Type B pancreatic cell (in vitro differentiated cells): ENCODE measurements at regions not wholly inside any gene's neighbourhood (a gene's known extent, or its start where the extent isn't known, plus 50 kb on each side); places are given as distances from the start of the nearest gene placed in this dataset.

ENCODE experiments used
- DNase-seq: peaks from one replicate; pipeline ENCODE4 v3.0.0; 2021; ENCODE audit warnings: mixed read lengths; ENCODE audit not compliant: unreplicated experiment; ENCODE audit errors: extremely low spot score
- H3K27ac Mint-ChIP-seq: 2 replicates; pipeline ENCODE4 v1.8.0; 2021; ENCODE audit warnings: mild to moderate bottlenecking, mixed read lengths
- H3K27me3 Mint-ChIP-seq: 2 replicates; pipeline ENCODE4 v1.8.0; 2021; ENCODE audit warnings: mixed read lengths
- H3K36me3 Mint-ChIP-seq: 2 replicates; pipeline ENCODE4 v1.8.0; 2021; ENCODE audit warnings: mixed read lengths
- H3K4me1 Mint-ChIP-seq: one replicate; pipeline ENCODE4 v1.8.0; 2021; ENCODE audit warnings: mixed read lengths; ENCODE audit not compliant: unreplicated experiment
- H3K4me3 Mint-ChIP-seq: 2 replicates; pipeline ENCODE4 v1.8.0; 2021; ENCODE audit warnings: mild to moderate bottlenecking, mixed read lengths
- H3K9me3 Mint-ChIP-seq: 2 replicates; pipeline ENCODE4 v1.8.0; 2021; ENCODE audit warnings: mixed read lengths
- CTCF ChIP-seq: fragments of 200-600 bp; sonication (generic); conservative IDR thresholded peaks from 2 replicates; pipeline ENCODE4 v1.5.0; 2021; ENCODE audit warnings: antibody characterized with exemption, mild to moderate bottlenecking

GRCh38 chr5:23089286-23089685 lies 236.1 kb upstream of the CDH12 start:
- Mint-ChIP-seq H3K36me3 (no peaks in the 10 kb centered on the region), H3K27ac (no peak overlapping the region), H3K4me1 (no peaks in the 10 kb centered on the region), H3K4me3 (no peak overlapping the region), H3K9me3 (no peaks in the 10 kb centered on the region), H3K27me3 (no peaks in the 10 kb centered on the region)
- TF ChIP-seq CTCF, result no peak
- no peak for DNase-seq

- DNase-seq, result no peak
- no peaks in the 10 kb centered on the region for H3K36me3 Mint-ChIP-seq
- H3K4me3 Mint-ChIP-seq, result no peak overlapping the region
- no peaks in the 10 kb centered on the region for H3K4me1 Mint-ChIP-seq
- TF ChIP-seq CTCF, result no peak
- no peaks in the 10 kb centered on the region for H3K9me3 Mint-ChIP-seq
- H3K27me3 Mint-ChIP-seq, result no peaks in the 10 kb centered on the region
- no peak overlapping the region for H3K27ac Mint-ChIP-seq
Observed at GRCh38 chr5:23084815-23085214, 231.7 kb upstream of the CDH12 start.

DNA sequence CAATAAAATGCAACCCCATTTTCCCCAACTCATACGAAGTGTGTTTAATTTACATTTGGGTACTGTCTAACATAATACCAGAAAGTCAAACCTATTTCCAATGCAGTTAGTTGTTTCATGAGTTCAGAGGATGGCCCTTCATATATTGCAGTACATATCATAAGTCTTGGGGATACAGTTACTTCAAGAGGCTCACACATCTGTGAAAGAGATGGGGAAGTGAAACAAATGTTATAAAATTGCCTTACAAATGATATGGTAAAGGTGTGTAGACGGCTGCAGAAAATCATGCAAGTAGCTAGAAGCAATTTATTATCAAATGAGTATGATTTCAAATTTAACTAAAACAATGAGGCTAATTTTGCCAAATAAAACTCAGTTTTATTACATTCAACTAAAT lies 219.0 kb upstream of the CDH12 start:
- no peak overlapping the region for H3K4me3 Mint-ChIP-seq
- no peaks in the 10 kb centered on the region for H3K4me1 Mint-ChIP-seq

GRCh38 chr5:23071682-23072081 lies 218.5 kb upstream of the CDH12 start:
- no peaks in the 10 kb centered on the region for H3K27me3 Mint-ChIP-seq
- TF ChIP-seq CTCF, result no peak
- H3K9me3 Mint-ChIP-seq, result no peaks in the 10 kb centered on the region
- no peak overlapping the region for H3K4me3 Mint-ChIP-seq
- DNase-seq, result no peak
- no peaks in the 10 kb centered on the region for H3K36me3 Mint-ChIP-seq
- no peaks in the 10 kb centered on the region for H3K4me1 Mint-ChIP-seq
- no peak overlapping the region for H3K27ac Mint-ChIP-seq

More for the DNA sequence above, 219.0 kb upstream of the CDH12 start:
- Mint-ChIP-seq H3K27me3 (no peaks in the 10 kb centered on the region), H3K27ac (no peak overlapping the region), H3K36me3 (no peaks in the 10 kb centered on the region), H3K9me3 (no peaks in the 10 kb centered on the region)
- TF ChIP-seq CTCF, result no peak
- DNase-seq, result no peak

- TF ChIP-seq CTCF, result no peak
- Mint-ChIP-seq H3K4me3 (no peak overlapping the region), H3K27ac (no peak overlapping the region), H3K36me3 (no peaks in the 10 kb centered on the region), H3K27me3 (no peaks in the 10 kb centered on the region), H3K9me3 (no peaks in the 10 kb centered on the region), H3K4me1 (no peaks in the 10 kb centered on the region)
- DNase-seq, result no peak
Observed at GRCh38 chr5:23064710-23065109, 211.6 kb upstream of the CDH12 start.

- no peaks in the 10 kb centered on the region for H3K36me3 Mint-ChIP-seq
- no peaks in the 10 kb centered on the region for H3K27me3 Mint-ChIP-seq
- no peak overlapping the region for H3K4me3 Mint-ChIP-seq
- H3K9me3 Mint-ChIP-seq, result no peaks in the 10 kb centered on the region
- H3K27ac Mint-ChIP-seq, result no peak overlapping the region
- no peaks in the 10 kb centered on the region for H3K4me1 Mint-ChIP-seq
- no peak for TF ChIP-seq CTCF
- DNase-seq, result no peak
Observed at GRCh38 chr5:23053846-23054245, 200.7 kb upstream of the CDH12 start.
